Liver (tissue), 8 donors: ENCODE measurements at regions not wholly inside any gene's neighbourhood (a gene's known extent, or its start where the extent isn't known, plus 50 kb on each side); places are given as distances from the start of the nearest gene placed in this dataset.

ENCODE experiments used
- DNase-seq: peaks from one replicate; pipeline ENCODE4 v3.0.0-alpha.2; 2017; ENCODE audit warnings: low spot score
- H3K27ac ChIP-seq, 2 donors: one replicate each; pipeline ENCODE4 v1.7.0; 2013; ENCODE audit warnings: inconsistent platforms in 2 of 2, low read length in 2 of 2, control low read depth in 1 of 2, low read depth in 1 of 2, mild to moderate bottlenecking in 1 of 2
- H3K27me3 ChIP-seq, 4 donors: one replicate each; pipeline versions ENCODE4 v1.6.1 to v1.7.0; 2013; ENCODE audit warnings: low read length in 3 of 4, inconsistent platforms in 1 of 4, mild to moderate bottlenecking in 1 of 4, moderate library complexity in 1 of 4; ENCODE audit not compliant: control insufficient read depth in 4 of 4, insufficient read depth in 4 of 4
- H3K36me3 ChIP-seq, 4 donors: one replicate each; pipeline versions ENCODE4 v1.6.1 to v1.7.0; 2013; ENCODE audit warnings: low read length in 3 of 4, mild to moderate bottlenecking in 3 of 4, low read depth in 1 of 4, moderate library complexity in 1 of 4; ENCODE audit not compliant: control insufficient read depth in 4 of 4, insufficient read depth in 3 of 4
- H3K4me1 ChIP-seq, 4 donors: one replicate each; pipeline versions ENCODE4 v1.6.1 to v1.7.0; 2013; ENCODE audit warnings: low read length in 3 of 4, mild to moderate bottlenecking in 3 of 4, moderate library complexity in 1 of 4; ENCODE audit not compliant: control insufficient read depth in 4 of 4, insufficient read depth in 4 of 4
- H3K4me3 ChIP-seq, 3 donors: one replicate each; pipeline versions ENCODE4 v1.6.1 to v1.7.0; 2013; ENCODE audit warnings: low read length in 3 of 3, control low read depth in 1 of 3, low read depth in 1 of 3, mild to moderate bottlenecking in 1 of 3
- H3K9ac ChIP-seq, 2 donors: one replicate each; pipeline ENCODE4 v1.7.0; 2013; ENCODE audit warnings: low read length in 2 of 2, mild to moderate bottlenecking in 2 of 2, moderate library complexity in 2 of 2, control low read depth in 1 of 2, low read depth in 1 of 2
- H3K9me3 ChIP-seq, 4 donors: one replicate each; pipeline versions ENCODE4 v1.6.1 to v1.7.0; 2013; ENCODE audit warnings: low read length in 3 of 4; ENCODE audit not compliant: control insufficient read depth in 4 of 4
- ATF3 ChIP-seq: IDR thresholded peaks from 2 replicates; pipeline ENCODE4 v1.6.1; 2016; ENCODE audit warnings: antibody characterized with exemption
- CTCF ChIP-seq: fragments of 150-350 bp; IDR thresholded peaks from 2 replicates; pipeline ENCODE4 v1.5.1; 2017; ENCODE audit warnings: improper control_type of control experiment, low read depth, low read length; ENCODE audit not compliant: missing input control
- EGR1 ChIP-seq, 2 donors: IDR thresholded peaks; 2 replicates each; pipeline ENCODE4 v1.6.1; 2016 to 2018; ENCODE audit warnings: antibody characterized with exemption in 2 of 2, low read depth in 2 of 2
- FOXA1 ChIP-seq: IDR thresholded peaks from 2 replicates; pipeline ENCODE4 v1.6.1; 2016; ENCODE audit warnings: antibody characterized with exemption
- FOXA2 ChIP-seq: IDR thresholded peaks from 2 replicates; pipeline ENCODE4 v1.6.1; 2016; ENCODE audit warnings: antibody characterized with exemption
- GABPA ChIP-seq, 2 donors: IDR thresholded peaks in 1 of 2; conservative IDR thresholded peaks in 1 of 2; 2 replicates each; pipeline ENCODE4 v1.6.1; 2016; ENCODE audit warnings: antibody characterized with exemption in 2 of 2, mild to moderate bottlenecking in 1 of 2, moderate library complexity in 1 of 2
- HNF4A ChIP-seq, 2 donors: conservative IDR thresholded peaks; 2 replicates each; pipeline ENCODE4 v1.6.1; 2016; ENCODE audit warnings: antibody characterized with exemption in 2 of 2, mild to moderate bottlenecking in 2 of 2
- HNF4G ChIP-seq: IDR thresholded peaks from 2 replicates; pipeline ENCODE4 v1.6.1; 2016; ENCODE audit warnings: antibody characterized with exemption
- JUND ChIP-seq, 2 donors: IDR thresholded peaks; 2 replicates each; pipeline ENCODE4 v1.6.1; 2016; ENCODE audit warnings: antibody characterized with exemption in 2 of 2
- MAX ChIP-seq: IDR thresholded peaks from 2 replicates; pipeline ENCODE4 v1.6.1; 2016; ENCODE audit warnings: antibody characterized with exemption
- NR2F2 ChIP-seq: IDR thresholded peaks from 2 replicates; pipeline ENCODE4 v1.6.1; 2016; ENCODE audit warnings: antibody characterized with exemption
- RAD21 ChIP-seq, 2 donors: IDR thresholded peaks; 2 replicates each; pipeline ENCODE4 v1.6.1; 2016; ENCODE audit warnings: antibody characterized with exemption in 2 of 2, mild to moderate bottlenecking in 2 of 2
- REST ChIP-seq: IDR thresholded peaks from 2 replicates; pipeline ENCODE4 v1.6.1; 2016; ENCODE audit warnings: antibody characterized with exemption, mild to moderate bottlenecking
- RXRA ChIP-seq, 2 donors: IDR thresholded peaks; 2 replicates each; pipeline ENCODE4 v1.6.1; 2017 to 2018; ENCODE audit warnings: antibody characterized with exemption in 2 of 2, mild to moderate bottlenecking in 1 of 2
- SP1 ChIP-seq: IDR thresholded peaks from 2 replicates; pipeline ENCODE4 v1.6.1; 2018; ENCODE audit warnings: antibody characterized with exemption, mild to moderate bottlenecking
- TAF1 ChIP-seq: conservative IDR thresholded peaks from 2 replicates; pipeline ENCODE4 v1.6.1; 2016; ENCODE audit warnings: antibody characterized with exemption, mild to moderate bottlenecking
- ZBTB33 ChIP-seq: IDR thresholded peaks from 2 replicates; pipeline ENCODE4 v1.6.1; 2016; ENCODE audit warnings: antibody characterized with exemption
- WGBS: extraction: QIAGEN DNeasy Blood & Tissue Kit; methylation state at CpG from one replicate; pipeline ENCODE4 v1.1.7; 2013; 5-methylcytosine and 5-hydroxymethylcytosine counted together
- donor health status: healthy.
- donor health status: healthy.
- donor health status: healthy.
- donor health status: healthy.
- donor health status: healthy.

GRCh38 chr1:242623756-242624155, 99.3 kb upstream of the PLD5 start:
- no peaks in the 10 kb centered on the region for H3K9me3 ChIP-seq
- TF ChIP-seq REST, result no peak
- no peak for TF ChIP-seq EGR1 (IDR thresholded peaks at IDR 0.05; ENCODE audit: low read depth in 2 of 2)
- TF ChIP-seq HNF4G, result no peak
- TF ChIP-seq FOXA1, result no peak
- TF ChIP-seq SP1, result no peak
- TF ChIP-seq RAD21 (IDR thresholded peaks at IDR 0.05), result no peak
- no peak for TF ChIP-seq ZBTB33
- TF ChIP-seq JUND (IDR thresholded peaks at IDR 0.05), result no peak
- no peak for TF ChIP-seq MAX
- no peak for TF ChIP-seq FOXA2
- no peak for TF ChIP-seq NR2F2
- TF ChIP-seq ATF3, result no peak
- no peaks in the 10 kb centered on the region for H3K4me1 ChIP-seq
- no peak overlapping the region for H3K4me3 ChIP-seq
- 65% methylated on average over 5 of the region's 5 CpGs for WGBS
- H3K9ac ChIP-seq, result no peak overlapping the region
- H3K27me3 ChIP-seq, result no peaks in the 10 kb centered on the region
- H3K36me3 ChIP-seq, result no peaks in the 10 kb centered on the region
- no peak overlapping the region for H3K27ac ChIP-seq
- no peak for DNase-seq

GRCh38 chr1:242623119-242623518, 98.6 kb upstream of the PLD5 start:
- DNase-seq, result no peak
- 69% methylated on average over 4 of the region's 4 CpGs for WGBS

More at GRCh38 chr1:242623119-242623518, 98.6 kb upstream of the PLD5 start:
- no peaks in the 10 kb centered on the region for H3K27me3 ChIP-seq
- H3K27ac ChIP-seq, result no peak overlapping the region
- TF ChIP-seq FOXA2, result no peak
- TF ChIP-seq NR2F2, result no peak
- no peak for TF ChIP-seq ATF3
- no peak for TF ChIP-seq RXRA (IDR thresholded peaks at IDR 0.05)
- no peak for TF ChIP-seq EGR1 (IDR thresholded peaks at IDR 0.05; ENCODE audit: low read depth in 2 of 2)
- TF ChIP-seq GABPA (IDR thresholded peaks at IDR 0.05 in 1 of 2, conservative IDR thresholded peaks at IDR 0.05 in 1 of 2), result no peak
- no peak for TF ChIP-seq FOXA1
- TF ChIP-seq MAX, result no peak
- TF ChIP-seq CTCF, result no peak
- TF ChIP-seq TAF1, result no peak
- TF ChIP-seq JUND (IDR thresholded peaks at IDR 0.05), result no peak
- no peak for TF ChIP-seq HNF4A (conservative IDR thresholded peaks at IDR 0.05)
- H3K9me3 ChIP-seq, result no peaks in the 10 kb centered on the region
- H3K36me3 ChIP-seq, result no peaks in the 10 kb centered on the region
- no peak overlapping the region for H3K9ac ChIP-seq
- no peak overlapping the region for H3K4me3 ChIP-seq
- H3K4me1 ChIP-seq, result no peaks in the 10 kb centered on the region
